ENCODE measurements at regions not wholly inside any gene's neighbourhood (a gene's known extent, or its start where the extent isn't known, plus 50 kb on each side); places are given as distances from the start of the nearest gene placed in this dataset.

- TF ChIP-seq POLR2AphosphoS5 (IDR thresholded peaks at IDR 0.05; ENCODE audit: low read depth, low read length) (no peak), POLR2A (IDR thresholded peaks at IDR 0.05; ENCODE audit: low read depth, low read length) (no peak), TAF1 (IDR thresholded peaks at IDR 0.05; ENCODE audit: low read depth, low read length) (no peak), SPI1 (IDR thresholded peaks at IDR 0.05; ENCODE audit: low read depth, low read length) (no peak), PAX5 (IDR thresholded peaks at IDR 0.05; ENCODE audit: insufficient read depth, low read length, severe bottlenecking) (no peak)
- DNase-seq (ENCODE audit: insufficient read length, low spot score) (no peak), FAIRE-seq (no peak)
Observed at GRCh38 chr17:74078363-74078941, 125.0 kb upstream of the RPL38 start.

GRCh38 chr17:74079537-74080300, 123.8 kb upstream of the RPL38 start:
- no peak for TF ChIP-seq POLR2A (IDR thresholded peaks at IDR 0.05; ENCODE audit: low read depth, low read length)
- TF ChIP-seq TAF1 (IDR thresholded peaks at IDR 0.05; ENCODE audit: low read depth, low read length): no peak
- TF ChIP-seq POU2F2 (IDR thresholded peaks at IDR 0.05; ENCODE audit: low read depth, low read length): no peak
- no peak for TF ChIP-seq PAX5 (IDR thresholded peaks at IDR 0.05; ENCODE audit: insufficient read depth, low read length, severe bottlenecking)
- no peak for TF ChIP-seq SPI1 (IDR thresholded peaks at IDR 0.05; ENCODE audit: low read depth, low read length)
- DNase-seq (ENCODE audit: insufficient read length, low spot score): no peak
- no peak for FAIRE-seq

- DNase-seq (ENCODE audit: insufficient read length, low spot score): no peak
- TF ChIP-seq PAX5 (IDR thresholded peaks at IDR 0.05; ENCODE audit: insufficient read depth, low read length, severe bottlenecking): no peak
- TF ChIP-seq POU2F2 (IDR thresholded peaks at IDR 0.05; ENCODE audit: low read depth, low read length): no peak
- TF ChIP-seq TAF1 (IDR thresholded peaks at IDR 0.05; ENCODE audit: low read depth, low read length): no peak
- no peak for TF ChIP-seq SPI1 (IDR thresholded peaks at IDR 0.05; ENCODE audit: low read depth, low read length)
- TF ChIP-seq POLR2A (IDR thresholded peaks at IDR 0.05; ENCODE audit: low read depth, low read length): no peak
- TF ChIP-seq POLR2AphosphoS5 (IDR thresholded peaks at IDR 0.05; ENCODE audit: low read depth, low read length): no peak
- FAIRE-seq: no peak
Observed at GRCh38 chr17:74080656-74081582, 122.6 kb upstream of the RPL38 start.

- no peak for FAIRE-seq
- no peak for DNase-seq (ENCODE audit: insufficient read length, low spot score)
- no peak for TF ChIP-seq POLR2AphosphoS5 (IDR thresholded peaks at IDR 0.05; ENCODE audit: low read depth, low read length)
- no peak for TF ChIP-seq PAX5 (IDR thresholded peaks at IDR 0.05; ENCODE audit: insufficient read depth, low read length, severe bottlenecking)
- TF ChIP-seq POU2F2 (IDR thresholded peaks at IDR 0.05; ENCODE audit: low read depth, low read length): no peak
- no peak for TF ChIP-seq TAF1 (IDR thresholded peaks at IDR 0.05; ENCODE audit: low read depth, low read length)
- no peak for TF ChIP-seq POLR2A (IDR thresholded peaks at IDR 0.05; ENCODE audit: low read depth, low read length)
- TF ChIP-seq SPI1 (IDR thresholded peaks at IDR 0.05; ENCODE audit: low read depth, low read length): no peak
Observed at GRCh38 chr17:74082886-74083285, 120.6 kb upstream of the RPL38 start.

GRCh38 chr17:74083321-74083720, 120.2 kb upstream of the RPL38 start:
- TF ChIP-seq POU2F2 (IDR thresholded peaks at IDR 0.05; ENCODE audit: low read depth, low read length): no peak
- TF ChIP-seq TAF1 (IDR thresholded peaks at IDR 0.05; ENCODE audit: low read depth, low read length): no peak
- TF ChIP-seq POLR2A (IDR thresholded peaks at IDR 0.05; ENCODE audit: low read depth, low read length): no peak
- no peak for TF ChIP-seq PAX5 (IDR thresholded peaks at IDR 0.05; ENCODE audit: insufficient read depth, low read length, severe bottlenecking)
- no peak for TF ChIP-seq SPI1 (IDR thresholded peaks at IDR 0.05; ENCODE audit: low read depth, low read length)
- TF ChIP-seq POLR2AphosphoS5 (IDR thresholded peaks at IDR 0.05; ENCODE audit: low read depth, low read length): no peak
- FAIRE-seq (no peak), DNase-seq (ENCODE audit: insufficient read length, low spot score) (no peak)

GRCh38 chr17:74085434-74085833, 118.0 kb upstream of the RPL38 start:
- TF ChIP-seq SPI1 (IDR thresholded peaks at IDR 0.05; ENCODE audit: low read depth, low read length) (no peak), POU2F2 (IDR thresholded peaks at IDR 0.05; ENCODE audit: low read depth, low read length) (no peak), PAX5 (IDR thresholded peaks at IDR 0.05; ENCODE audit: insufficient read depth, low read length, severe bottlenecking) (no peak), POLR2A (IDR thresholded peaks at IDR 0.05; ENCODE audit: low read depth, low read length) (no peak), TAF1 (IDR thresholded peaks at IDR 0.05; ENCODE audit: low read depth, low read length) (no peak), POLR2AphosphoS5 (IDR thresholded peaks at IDR 0.05; ENCODE audit: low read depth, low read length) (no peak)
- no peak for DNase-seq (ENCODE audit: insufficient read length, low spot score)
- no peak for FAIRE-seq

GRCh38 chr17:74087002-74087585, 116.4 kb upstream of the RPL38 start:
- TF ChIP-seq POLR2A (IDR thresholded peaks at IDR 0.05; ENCODE audit: low read depth, low read length) (no peak), PAX5 (IDR thresholded peaks at IDR 0.05; ENCODE audit: insufficient read depth, low read length, severe bottlenecking) (no peak), SPI1 (IDR thresholded peaks at IDR 0.05; ENCODE audit: low read depth, low read length) (no peak), POLR2AphosphoS5 (IDR thresholded peaks at IDR 0.05; ENCODE audit: low read depth, low read length) (no peak), POU2F2 (IDR thresholded peaks at IDR 0.05; ENCODE audit: low read depth, low read length) (no peak), TAF1 (IDR thresholded peaks at IDR 0.05; ENCODE audit: low read depth, low read length) (no peak)
- no peak for DNase-seq (ENCODE audit: insufficient read length, low spot score)
- no peak for FAIRE-seq

- no peak for FAIRE-seq
- no peak for TF ChIP-seq SPI1 (IDR thresholded peaks at IDR 0.05; ENCODE audit: low read depth, low read length)
- TF ChIP-seq PAX5 (IDR thresholded peaks at IDR 0.05; ENCODE audit: insufficient read depth, low read length, severe bottlenecking): no peak
- no peak for TF ChIP-seq POLR2AphosphoS5 (IDR thresholded peaks at IDR 0.05; ENCODE audit: low read depth, low read length)
- TF ChIP-seq TAF1 (IDR thresholded peaks at IDR 0.05; ENCODE audit: low read depth, low read length): no peak
- no peak for TF ChIP-seq POLR2A (IDR thresholded peaks at IDR 0.05; ENCODE audit: low read depth, low read length)
- TF ChIP-seq POU2F2 (IDR thresholded peaks at IDR 0.05; ENCODE audit: low read depth, low read length): no peak
Observed at GRCh38 chr17:74088285-74088933, 115.1 kb upstream of the RPL38 start.

More at GRCh38 chr17:74088285-74088933, 115.1 kb upstream of the RPL38 start:
- DNase-seq (ENCODE audit: insufficient read length, low spot score): no peak

Data from GM12891 (cell line).